ENCODE measurements at regions not wholly inside any gene's neighbourhood (a gene's known extent, or its start where the extent isn't known, plus 50 kb on each side); places are given as distances from the start of the nearest gene placed in this dataset.
A peak's percentile ranks its signal among the peaks of the same experiment; 100 is the strongest.

DNA sequence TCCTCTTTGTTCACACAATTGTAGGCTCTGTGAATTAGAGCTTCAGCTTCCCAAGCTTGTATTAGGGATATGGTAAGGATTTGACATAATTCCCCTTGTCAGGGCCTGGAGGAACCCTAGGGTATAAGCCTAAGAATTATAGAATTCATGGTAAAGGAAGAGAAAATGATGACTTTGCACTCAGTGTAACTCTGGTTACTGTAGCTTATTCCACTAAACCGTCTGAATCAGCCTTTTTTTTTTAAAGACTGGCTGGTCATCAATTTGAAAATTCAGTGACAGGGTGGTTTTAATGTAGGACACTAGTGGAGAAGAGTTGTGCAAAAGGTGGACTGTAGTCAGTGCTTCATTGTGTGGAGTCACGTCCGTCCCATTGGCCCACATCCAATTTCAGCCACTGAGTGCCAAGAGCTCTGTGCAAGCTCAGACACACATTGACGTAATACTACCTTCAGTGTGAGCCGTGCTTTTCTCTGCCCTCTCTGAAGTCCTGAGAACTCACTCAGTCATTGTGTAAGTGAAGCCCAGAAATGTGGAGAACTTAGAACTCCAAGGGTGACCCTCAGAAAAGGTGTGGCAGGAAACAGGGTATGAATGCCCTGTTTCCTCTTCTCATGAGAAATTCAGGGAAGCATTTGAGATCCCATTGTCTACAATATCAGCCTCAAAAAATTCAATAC is 449.8 kb downstream of the C4orf33 start:
- DNase-seq (ENCODE audit: low spot score), result no peak
- H3K4me1 ChIP-seq (ENCODE audit: control insufficient read depth in 4 of 4, insufficient read depth in 4 of 4, low read length in 3 of 4), result peaks cover 0 to 6% (median 2%) of the 10 kb centered on the region in 4 donors
- no peaks in the 10 kb centered on the region for H3K9me3 ChIP-seq (ENCODE audit: control insufficient read depth in 4 of 4, low read length in 3 of 4)
- peak overlapping the region; percentile 37 to 62 for H3K27ac ChIP-seq (ENCODE audit: low read depth in 1 of 2, low read length in 2 of 2)
- 19% methylated on average over 5 of the region's 5 CpGs for WGBS
- peaks cover 0 to 2% (median 0%) of the 10 kb centered on the region in 4 donors for H3K27me3 ChIP-seq (ENCODE audit: control insufficient read depth in 4 of 4, insufficient read depth in 4 of 4, low read length in 3 of 4)
- no peak overlapping the region for H3K9ac ChIP-seq (ENCODE audit: low read depth in 1 of 2, low read length in 2 of 2)
- TF ChIP-seq SP1 (IDR thresholded peaks at IDR 0.05), result peak; percentile 22
- TF ChIP-seq ATF3 (IDR thresholded peaks at IDR 0.05), result no peak
- TF ChIP-seq MAX (IDR thresholded peaks at IDR 0.05), result no peak
- TF ChIP-seq, protein P1, sequence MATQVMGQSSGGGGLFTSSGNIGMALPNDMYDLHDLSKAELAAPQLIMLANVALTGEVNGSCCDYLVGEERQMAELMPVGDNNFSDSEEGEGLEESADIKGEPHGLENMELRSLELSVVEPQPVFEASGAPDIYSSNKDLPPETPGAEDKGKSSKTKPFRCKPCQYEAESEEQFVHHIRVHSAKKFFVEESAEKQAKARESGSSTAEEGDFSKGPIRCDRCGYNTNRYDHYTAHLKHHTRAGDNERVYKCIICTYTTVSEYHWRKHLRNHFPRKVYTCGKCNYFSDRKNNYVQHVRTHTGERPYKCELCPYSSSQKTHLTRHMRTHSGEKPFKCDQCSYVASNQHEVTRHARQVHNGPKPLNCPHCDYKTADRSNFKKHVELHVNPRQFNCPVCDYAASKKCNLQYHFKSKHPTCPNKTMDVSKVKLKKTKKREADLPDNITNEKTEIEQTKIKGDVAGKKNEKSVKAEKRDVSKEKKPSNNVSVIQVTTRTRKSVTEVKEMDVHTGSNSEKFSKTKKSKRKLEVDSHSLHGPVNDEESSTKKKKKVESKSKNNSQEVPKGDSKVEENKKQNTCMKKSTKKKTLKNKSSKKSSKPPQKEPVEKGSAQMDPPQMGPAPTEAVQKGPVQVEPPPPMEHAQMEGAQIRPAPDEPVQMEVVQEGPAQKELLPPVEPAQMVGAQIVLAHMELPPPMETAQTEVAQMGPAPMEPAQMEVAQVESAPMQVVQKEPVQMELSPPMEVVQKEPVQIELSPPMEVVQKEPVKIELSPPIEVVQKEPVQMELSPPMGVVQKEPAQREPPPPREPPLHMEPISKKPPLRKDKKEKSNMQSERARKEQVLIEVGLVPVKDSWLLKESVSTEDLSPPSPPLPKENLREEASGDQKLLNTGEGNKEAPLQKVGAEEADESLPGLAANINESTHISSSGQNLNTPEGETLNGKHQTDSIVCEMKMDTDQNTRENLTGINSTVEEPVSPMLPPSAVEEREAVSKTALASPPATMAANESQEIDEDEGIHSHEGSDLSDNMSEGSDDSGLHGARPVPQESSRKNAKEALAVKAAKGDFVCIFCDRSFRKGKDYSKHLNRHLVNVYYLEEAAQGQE (IDR thresholded peaks at IDR 0.05), result no peak
- TF ChIP-seq HNF4G (IDR thresholded peaks at IDR 0.05), result no peak
- TF ChIP-seq GABPA (IDR thresholded peaks at IDR 0.05 in 1 of 2, conservative IDR thresholded peaks at IDR 0.05 in 1 of 2), result no peak
- peak; percentile 7 to 35 for TF ChIP-seq HNF4A (conservative IDR thresholded peaks at IDR 0.05)
- no peak for TF ChIP-seq TAF1 (conservative IDR thresholded peaks at IDR 0.05)
- TF ChIP-seq RAD21 (IDR thresholded peaks at IDR 0.05), result no peak
- TF ChIP-seq FOXA2 (IDR thresholded peaks at IDR 0.05), result no peak
- TF ChIP-seq YY1 (IDR thresholded peaks at IDR 0.05), result peak; percentile 19
- TF ChIP-seq, protein P2, sequence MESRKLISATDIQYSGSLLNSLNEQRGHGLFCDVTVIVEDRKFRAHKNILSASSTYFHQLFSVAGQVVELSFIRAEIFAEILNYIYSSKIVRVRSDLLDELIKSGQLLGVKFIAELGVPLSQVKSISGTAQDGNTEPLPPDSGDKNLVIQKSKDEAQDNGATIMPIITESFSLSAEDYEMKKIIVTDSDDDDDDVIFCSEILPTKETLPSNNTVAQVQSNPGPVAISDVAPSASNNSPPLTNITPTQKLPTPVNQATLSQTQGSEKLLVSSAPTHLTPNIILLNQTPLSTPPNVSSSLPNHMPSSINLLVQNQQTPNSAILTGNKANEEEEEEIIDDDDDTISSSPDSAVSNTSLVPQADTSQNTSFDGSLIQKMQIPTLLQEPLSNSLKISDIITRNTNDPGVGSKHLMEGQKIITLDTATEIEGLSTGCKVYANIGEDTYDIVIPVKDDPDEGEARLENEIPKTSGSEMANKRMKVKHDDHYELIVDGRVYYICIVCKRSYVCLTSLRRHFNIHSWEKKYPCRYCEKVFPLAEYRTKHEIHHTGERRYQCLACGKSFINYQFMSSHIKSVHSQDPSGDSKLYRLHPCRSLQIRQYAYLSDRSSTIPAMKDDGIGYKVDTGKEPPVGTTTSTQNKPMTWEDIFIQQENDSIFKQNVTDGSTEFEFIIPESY (IDR thresholded peaks at IDR 0.05), result no peak
- TF ChIP-seq FOXA1 (IDR thresholded peaks at IDR 0.05), result no peak
- peak in 1 of 2 donors; percentile 22 for TF ChIP-seq JUND (IDR thresholded peaks at IDR 0.05)
- no peak for TF ChIP-seq EGR1 (IDR thresholded peaks at IDR 0.05; ENCODE audit: low read depth in 2 of 2)
- TF ChIP-seq NR2F2 (IDR thresholded peaks at IDR 0.05), result peak; percentile 67
- peak in 1 of 2 donors; percentile 19 for TF ChIP-seq RXRA (IDR thresholded peaks at IDR 0.05)
- TF ChIP-seq CTCF (IDR thresholded peaks at IDR 0.05; ENCODE audit: low read depth, low read length, missing input control), result no peak
- H3K36me3 ChIP-seq (ENCODE audit: control insufficient read depth in 4 of 4, insufficient read depth in 3 of 4, low read depth in 1 of 4, low read length in 3 of 4), result no peaks in the 10 kb centered on the region
- no peak overlapping the region for H3K4me3 ChIP-seq (ENCODE audit: low read depth in 1 of 3, low read length in 3 of 3)
